ENCODE measurements at regions not wholly inside any gene's neighbourhood (a gene's known extent, or its start where the extent isn't known, plus 50 kb on each side); places are given as distances from the start of the nearest gene placed in this dataset.

GRCh38 chr14:37870170-37870569 lies 274.7 kb downstream of the TTC6 start:
- TF ChIP-seq, protein P1, sequence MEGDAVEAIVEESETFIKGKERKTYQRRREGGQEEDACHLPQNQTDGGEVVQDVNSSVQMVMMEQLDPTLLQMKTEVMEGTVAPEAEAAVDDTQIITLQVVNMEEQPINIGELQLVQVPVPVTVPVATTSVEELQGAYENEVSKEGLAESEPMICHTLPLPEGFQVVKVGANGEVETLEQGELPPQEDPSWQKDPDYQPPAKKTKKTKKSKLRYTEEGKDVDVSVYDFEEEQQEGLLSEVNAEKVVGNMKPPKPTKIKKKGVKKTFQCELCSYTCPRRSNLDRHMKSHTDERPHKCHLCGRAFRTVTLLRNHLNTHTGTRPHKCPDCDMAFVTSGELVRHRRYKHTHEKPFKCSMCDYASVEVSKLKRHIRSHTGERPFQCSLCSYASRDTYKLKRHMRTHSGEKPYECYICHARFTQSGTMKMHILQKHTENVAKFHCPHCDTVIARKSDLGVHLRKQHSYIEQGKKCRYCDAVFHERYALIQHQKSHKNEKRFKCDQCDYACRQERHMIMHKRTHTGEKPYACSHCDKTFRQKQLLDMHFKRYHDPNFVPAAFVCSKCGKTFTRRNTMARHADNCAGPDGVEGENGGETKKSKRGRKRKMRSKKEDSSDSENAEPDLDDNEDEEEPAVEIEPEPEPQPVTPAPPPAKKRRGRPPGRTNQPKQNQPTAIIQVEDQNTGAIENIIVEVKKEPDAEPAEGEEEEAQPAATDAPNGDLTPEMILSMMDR (conservative IDR thresholded peaks at IDR 0.05; ENCODE audit: low read depth, low read length): no peak
- TF ChIP-seq EZH2 (IDR thresholded peaks at IDR 0.05; ENCODE audit: borderline replicate concordance, low read depth, low read length, poor library complexity, severe bottlenecking): no peak
